ENCODE measurements at regions not wholly inside any gene's neighbourhood (a gene's known extent, or its start where the extent isn't known, plus 50 kb on each side); places are given as distances from the start of the nearest gene placed in this dataset.

DNA sequence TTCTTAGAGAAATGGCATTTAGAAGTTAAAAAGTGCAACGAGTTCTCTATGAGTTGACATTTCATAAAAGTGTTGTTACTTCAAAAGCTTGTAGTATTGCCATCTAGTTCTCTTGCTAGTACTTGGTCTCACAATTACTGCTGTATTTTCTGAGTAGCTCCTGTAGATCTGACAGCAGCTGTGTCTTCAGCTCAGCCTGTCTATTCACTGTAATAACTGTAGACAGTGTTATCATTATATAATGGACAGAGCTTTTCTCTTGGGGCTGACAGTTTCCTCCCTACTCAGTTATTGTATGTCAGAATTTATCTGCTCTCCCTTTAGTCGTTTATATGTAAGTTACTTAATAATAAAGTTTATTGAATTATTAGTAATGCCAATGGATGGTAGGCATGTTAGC, 388.7 kb upstream of the VSTM2A start:
- no peak for TF ChIP-seq ZNF274 (IDR thresholded peaks at IDR 0.05; ENCODE audit: low read depth, low read length)
- TF ChIP-seq SUZ12 (IDR thresholded peaks at IDR 0.05; ENCODE audit: extremely low read depth, insufficient read depth, insufficient read length) = no peak

Data from NT2/D1 (cell line).